ENCODE measurements at regions not wholly inside any gene's neighbourhood (a gene's known extent, or its start where the extent isn't known, plus 50 kb on each side); places are given as distances from the start of the nearest gene placed in this dataset.

DNA sequence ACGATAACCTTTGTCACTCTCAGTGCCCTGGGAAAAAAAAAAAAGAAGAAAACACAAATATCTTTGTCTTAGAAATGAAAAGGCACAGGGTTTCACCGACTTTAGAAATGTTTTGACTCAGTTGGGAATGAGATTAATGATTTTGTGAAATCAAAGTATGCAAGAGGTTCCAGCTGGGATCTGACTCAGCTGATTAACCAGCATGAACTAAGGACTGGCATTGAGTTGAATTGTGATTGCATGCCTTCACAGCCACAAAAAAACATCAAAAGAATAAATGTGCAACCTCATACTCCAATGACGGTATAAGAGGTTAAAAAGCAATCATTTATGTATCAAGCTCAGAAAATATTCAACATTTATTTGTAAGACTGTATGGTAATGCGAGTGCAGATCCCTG is 566.6 kb upstream of the DSEL start:
- no peak for DNase-seq
- TF ChIP-seq, protein P1, sequence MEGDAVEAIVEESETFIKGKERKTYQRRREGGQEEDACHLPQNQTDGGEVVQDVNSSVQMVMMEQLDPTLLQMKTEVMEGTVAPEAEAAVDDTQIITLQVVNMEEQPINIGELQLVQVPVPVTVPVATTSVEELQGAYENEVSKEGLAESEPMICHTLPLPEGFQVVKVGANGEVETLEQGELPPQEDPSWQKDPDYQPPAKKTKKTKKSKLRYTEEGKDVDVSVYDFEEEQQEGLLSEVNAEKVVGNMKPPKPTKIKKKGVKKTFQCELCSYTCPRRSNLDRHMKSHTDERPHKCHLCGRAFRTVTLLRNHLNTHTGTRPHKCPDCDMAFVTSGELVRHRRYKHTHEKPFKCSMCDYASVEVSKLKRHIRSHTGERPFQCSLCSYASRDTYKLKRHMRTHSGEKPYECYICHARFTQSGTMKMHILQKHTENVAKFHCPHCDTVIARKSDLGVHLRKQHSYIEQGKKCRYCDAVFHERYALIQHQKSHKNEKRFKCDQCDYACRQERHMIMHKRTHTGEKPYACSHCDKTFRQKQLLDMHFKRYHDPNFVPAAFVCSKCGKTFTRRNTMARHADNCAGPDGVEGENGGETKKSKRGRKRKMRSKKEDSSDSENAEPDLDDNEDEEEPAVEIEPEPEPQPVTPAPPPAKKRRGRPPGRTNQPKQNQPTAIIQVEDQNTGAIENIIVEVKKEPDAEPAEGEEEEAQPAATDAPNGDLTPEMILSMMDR (IDR thresholded peaks at IDR 0.05), result no peak
- Histone ChIP-seq H3K4me1 (no peaks in the 10 kb centered on the region), H3K36me3 (no peaks in the 10 kb centered on the region), H3K27me3 (no peaks in the 10 kb centered on the region), H3K27ac (no peak overlapping the region), H3K9me3 (no peaks in the 10 kb centered on the region), H3K4me3 (no peak overlapping the region)
- intact Hi-C loops (cut with DNase I; ENCODE audit: low total_unique reads), result no loop called here

DNA sequence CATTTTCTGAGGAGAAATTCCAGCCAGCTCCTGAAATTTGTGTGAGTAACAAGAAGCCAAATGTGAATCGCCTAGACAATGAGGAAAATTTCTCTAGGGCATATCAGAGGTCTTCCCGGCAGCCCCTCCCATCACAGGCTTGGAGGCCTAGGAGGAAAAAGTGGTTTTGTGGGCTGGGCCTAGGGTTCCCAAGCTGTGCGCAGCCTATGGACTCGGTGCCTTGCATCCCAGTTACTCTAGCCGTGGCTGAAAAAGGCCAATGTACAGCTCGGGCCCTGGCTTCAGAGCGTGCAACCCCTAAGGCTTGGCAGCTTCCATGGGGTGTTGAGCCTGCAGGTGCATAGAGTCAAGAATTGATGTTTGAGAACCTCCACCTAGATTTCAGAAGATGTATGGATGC is 556.2 kb upstream of the DSEL start:
- Histone ChIP-seq H3K27ac (no peak overlapping the region), H3K4me3 (no peak overlapping the region), H3K9me3 (no peaks in the 10 kb centered on the region), H3K4me1 (no peaks in the 10 kb centered on the region), H3K36me3 (no peaks in the 10 kb centered on the region), H3K27me3 (no peaks in the 10 kb centered on the region)
- TF ChIP-seq, protein P1 (IDR thresholded peaks at IDR 0.05), result no peak
- intact Hi-C loops (cut with DNase I; ENCODE audit: low total_unique reads), result no loop called here
- DNase-seq, result no peak

DNA sequence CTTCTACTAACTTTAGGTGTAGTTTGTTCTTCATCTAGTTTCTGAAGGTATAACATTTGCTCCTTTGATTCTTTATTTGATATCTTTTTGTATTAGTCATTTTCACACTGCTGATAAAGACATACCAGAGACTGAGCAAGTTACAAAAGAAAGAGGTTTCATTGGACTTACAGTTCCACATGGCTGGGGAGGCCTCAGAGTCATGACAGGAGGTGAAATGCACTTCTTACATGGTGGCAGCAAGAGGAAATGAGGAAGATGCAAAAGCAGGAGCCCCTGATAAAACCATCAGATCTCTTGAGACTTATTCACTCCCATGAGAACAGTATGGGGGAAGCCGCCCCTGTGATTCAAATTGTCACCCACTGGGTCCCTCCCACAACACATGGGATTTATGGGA is 544.4 kb upstream of the DSEL start:
- intact Hi-C loops (cut with DNase I; ENCODE audit: low total_unique reads), result no loop called here
- Histone ChIP-seq H3K9me3 (peaks cover 0 to 3% (median 0%) of the 10 kb centered on the region in 3 donors), H3K4me3 (no peak overlapping the region), H3K27me3 (no peaks in the 10 kb centered on the region), H3K4me1 (no peaks in the 10 kb centered on the region), H3K27ac (no peak overlapping the region), H3K36me3 (no peaks in the 10 kb centered on the region)
- TF ChIP-seq, protein P1 (IDR thresholded peaks at IDR 0.05), result no peak
- no peak for DNase-seq

DNA sequence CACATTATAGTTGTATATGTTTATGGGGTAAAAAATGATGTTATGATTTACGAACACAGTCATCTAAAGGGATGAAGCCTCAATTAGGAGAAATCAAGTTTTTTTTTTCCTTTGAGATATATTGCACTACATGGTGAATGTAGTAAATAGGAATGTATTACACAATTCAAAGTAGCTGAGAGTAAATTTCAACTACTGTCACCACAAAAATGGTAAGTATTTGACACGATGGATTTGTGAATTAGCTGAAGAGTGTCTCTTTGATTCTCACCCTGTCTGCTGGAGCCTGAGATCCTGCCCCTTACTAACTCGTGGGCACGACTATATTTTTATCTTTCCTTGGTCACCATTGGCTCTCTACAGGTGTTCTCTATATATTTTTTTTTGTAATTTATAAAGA is 540.4 kb upstream of the DSEL start:
- TF ChIP-seq, protein P1 (IDR thresholded peaks at IDR 0.05), result no peak
- H3K4me1 ChIP-seq, result no peaks in the 10 kb centered on the region
- no peak overlapping the region for H3K27ac ChIP-seq
- H3K36me3 ChIP-seq, result no peaks in the 10 kb centered on the region
- H3K9me3 ChIP-seq, result no peaks in the 10 kb centered on the region
- H3K4me3 ChIP-seq, result no peak overlapping the region
- intact Hi-C loops (cut with DNase I; ENCODE audit: low total_unique reads), result no loop called here
- no peak for DNase-seq
- H3K27me3 ChIP-seq, result no peaks in the 10 kb centered on the region

DNA sequence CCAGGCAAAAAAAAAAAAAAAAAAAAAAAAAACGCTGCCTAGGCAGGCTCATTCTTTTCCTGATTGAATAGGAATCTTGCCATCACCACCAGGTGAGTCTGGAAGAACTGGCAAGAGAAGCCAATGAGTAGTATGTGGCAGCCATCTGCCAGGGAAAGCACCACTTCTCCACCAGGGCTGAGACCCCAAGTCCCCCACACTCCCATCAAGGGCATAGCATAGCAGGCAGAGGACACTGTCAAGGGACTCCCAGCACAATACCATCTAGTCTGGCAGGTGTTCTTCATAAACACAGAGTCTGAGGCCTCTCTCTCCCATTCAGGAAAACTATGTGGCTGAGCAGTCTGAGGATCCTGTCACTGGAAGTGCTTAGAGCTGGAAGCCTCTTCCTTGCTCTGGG is 538.1 kb upstream of the DSEL start:
- no peaks in the 10 kb centered on the region for H3K9me3 ChIP-seq
- H3K36me3 ChIP-seq, result no peaks in the 10 kb centered on the region
- no peaks in the 10 kb centered on the region for H3K27me3 ChIP-seq
- H3K27ac ChIP-seq, result no peak overlapping the region
- intact Hi-C loops (cut with DNase I; ENCODE audit: low total_unique reads), result no loop called here
- DNase-seq, result no peak
- TF ChIP-seq, protein P1 (IDR thresholded peaks at IDR 0.05), result no peak
- no peaks in the 10 kb centered on the region for H3K4me1 ChIP-seq
- no peak overlapping the region for H3K4me3 ChIP-seq

DNA sequence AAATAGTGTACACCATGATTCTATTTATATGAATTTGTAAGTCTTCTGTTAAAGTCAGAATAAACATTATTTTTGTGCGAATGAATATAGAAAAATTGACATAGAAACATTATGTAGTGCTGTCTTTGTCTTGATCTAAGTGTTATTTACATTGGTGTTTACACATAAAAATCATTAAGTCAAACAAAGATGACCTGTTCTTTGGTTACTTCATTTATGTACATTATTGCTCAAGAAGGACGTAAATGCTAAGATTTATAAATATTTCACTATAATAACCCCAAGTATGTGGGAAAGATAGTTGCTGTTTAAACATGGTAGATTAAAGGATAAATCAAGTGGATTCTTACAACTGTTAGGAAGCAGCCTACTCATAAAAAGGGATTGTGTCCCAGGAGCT is 536.8 kb upstream of the DSEL start:
- no peak for DNase-seq
- TF ChIP-seq, protein P1 (IDR thresholded peaks at IDR 0.05), result no peak
- no peaks in the 10 kb centered on the region for H3K36me3 ChIP-seq
- intact Hi-C loops (cut with DNase I; ENCODE audit: low total_unique reads), result no loop called here
- no peaks in the 10 kb centered on the region for H3K27me3 ChIP-seq
- no peak overlapping the region for H3K27ac ChIP-seq
- no peaks in the 10 kb centered on the region for H3K4me1 ChIP-seq
- no peaks in the 10 kb centered on the region for H3K9me3 ChIP-seq
- no peak overlapping the region for H3K4me3 ChIP-seq
